IMR-90 (cell line): ENCODE measurements at regions not wholly inside any gene's neighbourhood (a gene's known extent, or its start where the extent isn't known, plus 50 kb on each side); places are given as distances from the start of the nearest gene placed in this dataset.

Experiments used
- ATAC-seq: fragments of 200-7000 bp; cut with Tn5 transposase; 2 replicates; pipeline ENCODE4 v1.9.1; 2020; ENCODE audit warnings: low read depth, mild to moderate bottlenecking, moderate library complexity
- BruUV-seq: library from RNA; stranded (reverse); fragments of 400-500 nt; replicated peaks from 2 replicates; lab custom pipeline; 2021; lab: Mats Ljungman, UMichigan
- CTCF ChIA-PET: fragments of 300-600 bp; formaldehyde crosslinking; extraction: SDS; loops from one replicate; lab custom pipeline; 2021; ENCODE audit warnings: antibody characterized with exemption; lab: Yijun Ruan, JAX
- POLR2A ChIA-PET: fragments of 300-600 bp; sonication (Branson Sonifier 250); formaldehyde crosslinking; loops from one replicate; lab custom pipeline; 2022; ENCODE audit warnings: antibody characterized with exemption; ENCODE audit not compliant: unreplicated experiment; lab: Charles Lee
- DNase-seq: peaks from one replicate; pipeline ENCODE4 v3.0.0; 2013
- H2AFZ ChIP-seq: replicated peaks from 2 replicates; pipeline ENCODE3; 2013; ENCODE audit warnings: low read length, mild to moderate bottlenecking; ENCODE audit not compliant: poor library complexity
- H2AK5ac ChIP-seq: 2 replicates; pipeline ENCODE4 v1.6.1; 2013; ENCODE audit warnings: low read depth, low read length, inconsistent platforms
- H2AK9ac ChIP-seq: replicated peaks from 2 replicates; pipeline ENCODE3; 2013; ENCODE audit warnings: mild to moderate bottlenecking, low read depth, low read length, moderate library complexity; ENCODE audit not compliant: poor library complexity
- H2BK120ac ChIP-seq: 2 replicates; pipeline ENCODE4 v1.6.1; 2013; ENCODE audit warnings: low read depth, low read length, inconsistent platforms
- H2BK15ac ChIP-seq: 3 replicates; pipeline ENCODE4 v1.6.1; 2013; ENCODE audit warnings: low read depth, low read length, inconsistent platforms
- H2BK20ac ChIP-seq: 2 replicates; pipeline ENCODE4 v1.6.1; 2013; ENCODE audit warnings: low read depth, mild to moderate bottlenecking, inconsistent platforms, low read length, moderate library complexity
- H2BK5ac ChIP-seq: 2 replicates; pipeline ENCODE4 v1.6.1; 2013; ENCODE audit warnings: mild to moderate bottlenecking, low read depth, low read length, inconsistent platforms; ENCODE audit not compliant: poor library complexity, severe bottlenecking
- H3K14ac ChIP-seq: replicated peaks from 2 replicates; pipeline ENCODE4 v1.6.1; 2013; ENCODE audit warnings: low read depth, low read length, inconsistent platforms
- H3K18ac ChIP-seq: 2 replicates; pipeline ENCODE4 v1.6.1; 2013; ENCODE audit warnings: low read depth, low read length, control low read depth
- H3K23ac ChIP-seq: 2 replicates; pipeline ENCODE4 v1.6.1; 2013; ENCODE audit warnings: low read depth, low read length, inconsistent platforms
- H3K27ac ChIP-seq: 2 replicates; pipeline ENCODE4 v1.5.1; 2013; ENCODE audit warnings: mild to moderate bottlenecking, control low read depth, low read length; ENCODE audit not compliant: insufficient read depth
- H3K27me3 ChIP-seq: 2 replicates; pipeline ENCODE4 v1.6.1; 2013; ENCODE audit warnings: low read length; ENCODE audit not compliant: control insufficient read depth, insufficient read depth
- H3K36me3 ChIP-seq: 2 replicates; pipeline ENCODE4 v1.6.1; 2013; ENCODE audit warnings: low read length, mixed read lengths; ENCODE audit not compliant: control insufficient read depth, insufficient read depth
- H3K4ac ChIP-seq: 2 replicates; pipeline ENCODE4 v1.6.1; 2013; ENCODE audit warnings: low read depth, low read length, inconsistent platforms
- H3K4me1 ChIP-seq: 2 replicates; pipeline ENCODE4 v1.6.1; 2013; ENCODE audit warnings: low read length, mixed read lengths; ENCODE audit not compliant: control insufficient read depth, insufficient read depth
- H3K4me2 ChIP-seq: 2 replicates; pipeline ENCODE4 v1.6.1; 2013; ENCODE audit warnings: low read depth, mild to moderate bottlenecking, control low read depth, low read length, moderate library complexity
- H3K4me3 ChIP-seq: 2 replicates; pipeline ENCODE4 v1.5.1; 2013; ENCODE audit warnings: low read depth, mild to moderate bottlenecking, control low read depth, low read length, moderate library complexity; ENCODE audit not compliant: insufficient read depth
- H3K56ac ChIP-seq: 2 replicates; pipeline ENCODE4 v1.6.1; 2013; ENCODE audit warnings: low read length, inconsistent platforms; ENCODE audit not compliant: insufficient read depth; ENCODE audit errors: extremely low read depth
- H3K79me1 ChIP-seq, 2 experiments: 2 replicates each; pipeline ENCODE4 v1.6.1; 2013; ENCODE audit warnings: low read length in 2 of 2, inconsistent platforms in 1 of 2, low read depth in 1 of 2
- H3K9ac ChIP-seq: 2 replicates; pipeline ENCODE4 v1.6.1; 2013; ENCODE audit warnings: low read depth, low read length, control low read depth
- H3K9me1 ChIP-seq: 2 replicates; pipeline ENCODE4 v1.6.1; 2013; ENCODE audit warnings: low read length, inconsistent platforms; ENCODE audit not compliant: insufficient read depth
- H3K9me3 ChIP-seq: 2 replicates; pipeline ENCODE4 v1.6.1; 2013; ENCODE audit warnings: low read length; ENCODE audit not compliant: control insufficient read depth, insufficient read depth
- H4K20me1 ChIP-seq: 2 replicates; pipeline ENCODE4 v1.6.1; 2013; ENCODE audit warnings: low read length, inconsistent platforms; ENCODE audit not compliant: insufficient read depth
- H4K5ac ChIP-seq: 2 replicates; pipeline ENCODE4 v1.6.1; 2013; ENCODE audit warnings: mild to moderate bottlenecking, low read depth, low read length, control low read depth
- H4K8ac ChIP-seq, 2 experiments: 2 replicates each; pipeline ENCODE4 v1.6.1; 2013; ENCODE audit warnings: low read depth in 2 of 2, low read length in 2 of 2, control low read depth in 1 of 2, inconsistent platforms in 1 of 2
- H4K91ac ChIP-seq: 2 replicates; pipeline ENCODE4 v1.6.1; 2013; ENCODE audit warnings: low read depth, low read length, inconsistent platforms; ENCODE audit not compliant: insufficient read depth
- BHLHE40 ChIP-seq: fragments of 150-350 bp; IDR thresholded peaks from 2 replicates; pipeline ENCODE4 v1.6.1; 2016; ENCODE audit warnings: mild to moderate bottlenecking, low read depth, low read length
- CEBPB ChIP-seq: IDR thresholded peaks from 2 replicates; pipeline ENCODE4 v1.6.1; 2012; ENCODE audit warnings: low read depth, low read length, improper control_type of control experiment
- CHD1 ChIP-seq: IDR thresholded peaks from 2 replicates; pipeline ENCODE4 v1.6.1; 2012; ENCODE audit warnings: low read depth, low read length, improper control_type of control experiment
- CTCF ChIP-seq: conservative IDR thresholded peaks from 2 replicates; pipeline ENCODE4 v1.5.1; 2012; ENCODE audit warnings: mild to moderate bottlenecking, low read depth, low read length, improper control_type of control experiment
- ELK1 ChIP-seq: fragments of 150-350 bp; IDR thresholded peaks from 2 replicates; pipeline ENCODE4 v1.6.1; 2016; ENCODE audit warnings: low read depth, mild to moderate bottlenecking, low read length, moderate library complexity, borderline replicate concordance
- FOS ChIP-seq: fragments of 150-350 bp; IDR thresholded peaks from 2 replicates; pipeline ENCODE4 v1.6.1; 2016; ENCODE audit warnings: low read depth, low read length
- MAFK ChIP-seq: IDR thresholded peaks from 2 replicates; pipeline ENCODE4 v1.6.1; 2012; ENCODE audit warnings: low read depth, low read length, improper control_type of control experiment
- MAZ ChIP-seq: IDR thresholded peaks from 2 replicates; pipeline ENCODE4 v1.6.1; 2012; ENCODE audit warnings: low read depth, mild to moderate bottlenecking, low read length, improper control_type of control experiment, moderate library complexity, borderline replicate concordance
- MXI1 ChIP-seq: IDR thresholded peaks from 2 replicates; pipeline ENCODE4 v1.6.1; 2012; ENCODE audit warnings: low read depth, mild to moderate bottlenecking, low read length, moderate library complexity, borderline replicate concordance
- NFE2L2 ChIP-seq: fragments of 150-350 bp; IDR thresholded peaks from 2 replicates; pipeline ENCODE4 v1.6.1; 2016; ENCODE audit warnings: low read depth, mild to moderate bottlenecking, low read length
- POLR2A ChIP-seq: IDR thresholded peaks from 2 replicates; pipeline ENCODE4 v1.6.1; 2012; ENCODE audit warnings: mild to moderate bottlenecking, low read depth, low read length
- RAD21 ChIP-seq: IDR thresholded peaks from 2 replicates; pipeline ENCODE4 v1.6.1; 2012; ENCODE audit warnings: low read length, improper control_type of control experiment
- RCOR1 ChIP-seq: IDR thresholded peaks from 2 replicates; pipeline ENCODE4 v1.6.1; 2012; ENCODE audit warnings: mild to moderate bottlenecking, low read length, improper control_type of control experiment; ENCODE audit not compliant: insufficient replicate concordance
- RFX5 ChIP-seq: IDR thresholded peaks from 2 replicates; pipeline ENCODE4 v1.8.0; 2012; ENCODE audit warnings: low read depth, mild to moderate bottlenecking, low read length, moderate library complexity
- SMC3 ChIP-seq: fragments of 150-350 bp; IDR thresholded peaks from 2 replicates; pipeline ENCODE4 v1.6.1; 2016; ENCODE audit warnings: low read depth, mild to moderate bottlenecking, antibody characterized with exemption, low read length, moderate library complexity
- USF2 ChIP-seq: fragments of 150-350 bp; IDR thresholded peaks from 2 replicates; pipeline ENCODE4 v1.6.1; 2017; ENCODE audit warnings: mild to moderate bottlenecking, antibody characterized with exemption, low read length, low read depth
- WGBS, 2 experiments: methylation state at CpG; one replicate each; pipeline versions ENCODE4 v1.1.5 to v1.1.7; 2013; ENCODE audit warnings: missing lambda C conversion rate in 2 of 2; ENCODE audit not compliant: insufficient read length in 1 of 2; ENCODE audit errors: extremely low coverage in 2 of 2; 5-methylcytosine and 5-hydroxymethylcytosine counted together
- dilution Hi-C: fragments of 300-500 bp; cut with HindIII; formaldehyde crosslinking; loops from one replicate; pipeline ENCODE4 v1.14.3; 2018; ENCODE audit warnings: low sequenced_read_pairs; ENCODE audit not compliant: unreplicated experiment
- in situ Hi-C: fragments of 300-500 bp; cut with MboI; formaldehyde crosslinking; loops from 3 replicates; pipeline ENCODE4 v1.14.3; 2019; ENCODE audit warnings: low sequenced_read_pairs, inconsistent platforms, mixed read lengths
- intact Hi-C: fragments of 100-400 bp; cut with micrococcal nuclease; formaldehyde crosslinking; loops from 2 replicates; pipeline ENCODE4 v1.10.0; 2022

GRCh38 chr2:175432021-175432420, 250.5 kb upstream of the ATP5MC3 start:
- ATAC-seq (no peak), DNase-seq (no peak)
- TF ChIP-seq USF2, result no peak
- no peak for TF ChIP-seq RCOR1
- no peak for TF ChIP-seq SMC3
- TF ChIP-seq POLR2A, result no peak
- TF ChIP-seq FOS, result no peak
- TF ChIP-seq CTCF, result no peak
- TF ChIP-seq CEBPB, result no peak
- no peak for TF ChIP-seq ELK1
- TF ChIP-seq MXI1, result no peak
- no peak for TF ChIP-seq RFX5
- no peak for TF ChIP-seq BHLHE40
- TF ChIP-seq NFE2L2, result no peak
- TF ChIP-seq MAFK, result no peak
- TF ChIP-seq CHD1, result no peak
- TF ChIP-seq MAZ, result no peak
- no peak for TF ChIP-seq RAD21
- Histone ChIP-seq H2AFZ (no peak overlapping the region), H2AK5ac (no peak overlapping the region), H3K9me1 (no peaks in the 10 kb centered on the region), H2BK20ac (no peak overlapping the region), H4K20me1 (no peaks in the 10 kb centered on the region), H3K27ac (no peak overlapping the region), H3K56ac (no peak overlapping the region), H3K18ac (no peak overlapping the region), H3K9ac (no peak overlapping the region), H4K8ac (no peak overlapping the region), H3K4me1 (no peaks in the 10 kb centered on the region), H3K9me3 (no peaks in the 10 kb centered on the region), H2BK15ac (no peak overlapping the region), H3K36me3 (no peaks in the 10 kb centered on the region), H3K4me2 (no peak overlapping the region), H4K91ac (no peak overlapping the region), H2BK120ac (no peak overlapping the region), H2BK5ac (no peak overlapping the region), H3K79me1 (no peaks in the 10 kb centered on the region), H3K14ac (no peak overlapping the region), H4K5ac (no peak overlapping the region), H3K4ac (no peak overlapping the region), H3K23ac (no peak overlapping the region), H3K27me3 (no peaks in the 10 kb centered on the region), H2AK9ac (no peak overlapping the region), H3K4me3 (no peak overlapping the region)
- 47% methylated on average over 2 of the region's 5 CpGs; no CpG with 5 or more reads in 1 of the 2 experiments for WGBS, 2 experiments
- in situ Hi-C loops, result no loop called here
- CTCF ChIA-PET, result interaction anchor here (1.1 kb wide), 1 partner anchor 51 kb away, joined by 3 read pairs; no protein-coding TSS in a partner anchor
- intact Hi-C loops, result no loop called here
- POLR2A ChIA-PET, result interaction anchor here (0.5 kb wide), 1 partner anchor 126 kb away, joined by 6 read pairs; no protein-coding TSS in a partner anchor
- dilution Hi-C loops, result no loop called here
- BruUV-seq, result no TSS peak
